Calu3 (cell line): ENCODE measurements at regions not wholly inside any gene's neighbourhood (a gene's known extent, or its start where the extent isn't known, plus 50 kb on each side); places are given as distances from the start of the nearest gene placed in this dataset.

Source experiments
- BruUV-seq: library from RNA; stranded (reverse); fragments of 400-500 nt; replicated peaks from 2 replicates; lab custom pipeline; 2021; lab: Mats Ljungman, UMichigan
- CTCF ChIA-PET: fragments of 300-600 bp; sonication (Branson Sonifier 250); formaldehyde crosslinking; loops from one replicate; lab custom pipeline; 2022; ENCODE audit warnings: antibody characterized with exemption; lab: Charles Lee
- DNase-seq: peaks from one replicate; pipeline ENCODE4 v3.0.0; 2022
- H3K27ac Mint-ChIP-seq: one replicate; pipeline ENCODE4 v1.8.0; 2022; ENCODE audit warnings: mixed read lengths; ENCODE audit not compliant: unreplicated experiment
- H3K27me3 Mint-ChIP-seq: one replicate; pipeline ENCODE4 v1.8.0; 2022; ENCODE audit warnings: mixed read lengths; ENCODE audit not compliant: unreplicated experiment
- H3K36me3 Mint-ChIP-seq: one replicate; pipeline ENCODE4 v1.8.0; 2022; ENCODE audit warnings: mild to moderate bottlenecking, moderate library complexity, mixed read lengths; ENCODE audit not compliant: insufficient read depth, unreplicated experiment
- H3K4me1 Mint-ChIP-seq: one replicate; pipeline ENCODE4 v1.8.0; 2022; ENCODE audit warnings: mild to moderate bottlenecking, low read depth, mixed read lengths; ENCODE audit not compliant: unreplicated experiment
- H3K4me3 Mint-ChIP-seq: one replicate; pipeline ENCODE4 v1.8.0; 2022; ENCODE audit warnings: mild to moderate bottlenecking, low read depth, moderate library complexity, mixed read lengths; ENCODE audit not compliant: unreplicated experiment
- H3K9me3 Mint-ChIP-seq: one replicate; pipeline ENCODE4 v1.8.0; 2022; ENCODE audit warnings: low read depth, mixed read lengths; ENCODE audit not compliant: unreplicated experiment
- intact Hi-C: fragments of 100-400 bp; cut with micrococcal nuclease; formaldehyde crosslinking; loops from one replicate; pipeline ENCODE4 v1.10.0; 2022; ENCODE audit not compliant: unreplicated experiment
- TF ChIP-seq, protein P1 (sequence below): fragments of 200-600 bp; IDR thresholded peaks from one replicate; pipeline ENCODE4 v1.8.0; 2022; ENCODE audit warnings: antibody characterized with exemption; ENCODE audit not compliant: unreplicated experiment

DNA sequence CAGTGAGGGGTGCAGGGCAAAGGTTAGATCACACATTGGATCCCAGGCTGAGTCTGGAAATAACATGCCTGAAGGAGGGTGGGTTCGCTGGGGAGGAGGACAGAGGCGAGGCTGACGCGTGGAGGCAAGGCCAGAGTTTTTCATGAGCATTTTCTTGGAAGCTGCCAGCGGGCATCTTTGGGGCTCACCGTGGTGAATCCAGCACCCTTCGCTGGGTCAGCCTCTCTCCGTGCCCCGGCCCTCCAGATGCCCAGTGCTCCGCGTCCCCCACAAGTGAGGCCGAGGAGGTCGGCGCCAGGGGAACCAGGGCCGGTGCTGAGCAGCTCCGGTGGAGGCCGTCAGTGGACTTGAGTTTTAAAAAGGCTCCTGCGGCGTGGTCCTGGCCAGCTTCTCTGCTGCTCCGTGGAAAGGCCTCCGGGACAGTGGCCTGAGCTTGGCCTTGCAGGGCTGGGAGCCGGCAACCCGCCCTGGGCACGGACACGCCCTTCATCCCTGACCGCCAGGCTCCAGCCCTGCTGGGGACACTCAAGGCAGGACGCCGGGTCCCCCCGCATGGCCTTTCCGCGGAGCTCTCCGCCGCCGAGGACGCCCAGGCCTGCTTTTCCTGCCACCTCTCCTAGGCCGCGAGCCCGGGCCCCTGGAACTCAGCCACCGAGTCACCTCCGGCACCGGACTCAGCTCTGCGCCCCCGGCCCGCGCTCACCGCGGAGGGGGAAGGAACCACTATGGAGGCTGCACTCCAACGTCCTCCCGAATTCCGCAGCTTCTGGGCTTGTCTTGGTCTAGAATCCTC is 114.3 kb downstream of the THBS2 start:
- intact Hi-C loops = no loop called here
- Mint-ChIP-seq H3K9me3 (peaks cover 6% of the 10 kb centered on the region), H3K27me3 (no peaks in the 10 kb centered on the region), H3K4me1 (no peaks in the 10 kb centered on the region), H3K36me3 (no peaks in the 10 kb centered on the region), H3K4me3 (no peak overlapping the region), H3K27ac (no peak overlapping the region)
- no peak for DNase-seq
- no TSS peak for BruUV-seq
- CTCF ChIA-PET = no interaction called here
- TF ChIP-seq, protein P1, sequence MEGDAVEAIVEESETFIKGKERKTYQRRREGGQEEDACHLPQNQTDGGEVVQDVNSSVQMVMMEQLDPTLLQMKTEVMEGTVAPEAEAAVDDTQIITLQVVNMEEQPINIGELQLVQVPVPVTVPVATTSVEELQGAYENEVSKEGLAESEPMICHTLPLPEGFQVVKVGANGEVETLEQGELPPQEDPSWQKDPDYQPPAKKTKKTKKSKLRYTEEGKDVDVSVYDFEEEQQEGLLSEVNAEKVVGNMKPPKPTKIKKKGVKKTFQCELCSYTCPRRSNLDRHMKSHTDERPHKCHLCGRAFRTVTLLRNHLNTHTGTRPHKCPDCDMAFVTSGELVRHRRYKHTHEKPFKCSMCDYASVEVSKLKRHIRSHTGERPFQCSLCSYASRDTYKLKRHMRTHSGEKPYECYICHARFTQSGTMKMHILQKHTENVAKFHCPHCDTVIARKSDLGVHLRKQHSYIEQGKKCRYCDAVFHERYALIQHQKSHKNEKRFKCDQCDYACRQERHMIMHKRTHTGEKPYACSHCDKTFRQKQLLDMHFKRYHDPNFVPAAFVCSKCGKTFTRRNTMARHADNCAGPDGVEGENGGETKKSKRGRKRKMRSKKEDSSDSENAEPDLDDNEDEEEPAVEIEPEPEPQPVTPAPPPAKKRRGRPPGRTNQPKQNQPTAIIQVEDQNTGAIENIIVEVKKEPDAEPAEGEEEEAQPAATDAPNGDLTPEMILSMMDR = no peak

DNA sequence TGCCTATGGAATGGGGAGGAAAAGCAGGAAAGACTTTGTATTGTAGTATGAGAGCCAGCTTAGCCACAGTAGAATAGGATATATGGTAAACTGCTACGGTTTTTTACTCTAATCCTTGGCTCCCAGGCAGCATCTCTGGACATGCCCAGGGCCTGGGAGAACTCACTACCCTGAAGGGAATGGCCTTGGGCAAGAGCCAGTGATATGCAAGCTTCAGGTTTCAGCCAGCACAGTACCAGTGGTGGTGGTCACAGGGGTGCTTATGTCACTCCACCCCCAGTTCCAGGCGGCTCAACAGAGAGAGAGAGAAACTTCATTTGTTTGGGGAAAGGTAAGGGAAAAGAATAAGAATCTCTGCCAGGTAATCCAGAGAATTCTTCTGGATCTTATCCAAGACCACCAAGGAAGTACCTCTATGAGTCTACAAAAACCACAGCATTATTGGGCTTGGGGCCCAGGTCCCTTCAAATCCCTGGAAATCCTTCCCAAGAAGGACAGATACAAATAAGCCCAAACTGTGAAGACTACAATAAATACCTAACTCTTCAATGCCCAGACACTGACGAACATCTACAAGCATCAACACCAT is 121.2 kb downstream of the THBS2 start:
- no peak for DNase-seq
- Mint-ChIP-seq H3K4me3 (no peak overlapping the region), H3K4me1 (no peaks in the 10 kb centered on the region), H3K36me3 (no peaks in the 10 kb centered on the region), H3K27ac (no peak overlapping the region), H3K27me3 (no peaks in the 10 kb centered on the region), H3K9me3 (peaks cover 8% of the 10 kb centered on the region)
- intact Hi-C loops = no loop called here
- BruUV-seq = no TSS peak
- TF ChIP-seq, protein P1 = no peak
- CTCF ChIA-PET = no interaction called here

DNA sequence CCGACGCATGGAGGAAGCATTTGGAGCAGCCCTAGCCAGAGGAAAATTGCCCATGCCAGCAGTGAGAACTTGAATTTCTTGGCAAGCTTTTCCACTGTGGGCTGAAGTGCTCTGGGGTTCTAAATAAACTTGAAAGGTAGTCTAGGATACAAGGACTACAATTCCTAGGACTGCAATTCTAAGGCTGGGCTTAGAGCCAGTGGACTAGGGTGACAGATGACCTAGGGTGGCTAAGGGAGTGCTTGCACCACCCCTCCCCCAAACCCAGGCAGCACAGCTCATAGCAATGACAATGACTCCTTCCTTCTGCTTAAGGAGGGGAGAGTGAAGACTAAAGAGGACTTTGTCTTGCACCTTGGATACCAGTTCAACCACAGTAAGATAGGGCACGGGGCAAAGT is 122.3 kb downstream of the THBS2 start:
- no peak overlapping the region for H3K27ac Mint-ChIP-seq
- no TSS peak for BruUV-seq
- H3K4me1 Mint-ChIP-seq = no peaks in the 10 kb centered on the region
- no peaks in the 10 kb centered on the region for H3K27me3 Mint-ChIP-seq
- intact Hi-C loops = no loop called here
- CTCF ChIA-PET = no interaction called here
- no peaks in the 10 kb centered on the region for H3K36me3 Mint-ChIP-seq
- H3K4me3 Mint-ChIP-seq = no peak overlapping the region
- peaks cover 8% of the 10 kb centered on the region for H3K9me3 Mint-ChIP-seq
- no peak for DNase-seq
- TF ChIP-seq, protein P1 = no peak

DNA sequence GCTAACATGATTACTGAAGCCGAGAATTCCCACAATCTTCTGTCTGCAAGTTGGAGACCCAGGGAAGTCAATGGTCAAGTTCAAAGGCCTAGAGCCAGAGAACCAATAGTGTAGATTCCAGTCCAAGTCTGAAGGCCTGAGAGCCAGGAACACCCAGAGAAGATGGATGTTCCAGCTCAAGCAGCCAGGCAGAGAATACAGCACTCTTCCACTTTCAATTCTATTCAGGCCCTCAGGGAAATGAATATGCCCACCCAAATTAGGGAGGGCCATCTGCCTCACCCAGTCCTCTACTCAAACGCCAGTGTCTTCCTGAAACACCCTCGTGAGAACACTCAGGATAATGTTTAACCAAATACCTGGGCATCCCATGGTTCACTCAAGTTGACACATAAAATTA is 123.5 kb downstream of the THBS2 start:
- H3K36me3 Mint-ChIP-seq = no peaks in the 10 kb centered on the region
- no peaks in the 10 kb centered on the region for H3K4me1 Mint-ChIP-seq
- CTCF ChIA-PET = no interaction called here
- peaks cover 4% of the 10 kb centered on the region for H3K9me3 Mint-ChIP-seq
- TF ChIP-seq, protein P1 = no peak
- BruUV-seq = no TSS peak
- no peak overlapping the region for H3K27ac Mint-ChIP-seq
- no peak for DNase-seq
- intact Hi-C loops = no loop called here
- no peaks in the 10 kb centered on the region for H3K27me3 Mint-ChIP-seq
- H3K4me3 Mint-ChIP-seq = no peak overlapping the region
